KMS-11 (cell line): ENCODE measurements at regions not wholly inside any gene's neighbourhood (a gene's known extent, or its start where the extent isn't known, plus 50 kb on each side); places are given as distances from the start of the nearest gene placed in this dataset.

ENCODE experiments used
- H2AFZ ChIP-seq: fragments of 200-600 bp; sonication (generic); 2 replicates; pipeline ENCODE4 v1.6.1; 2016; ENCODE audit warnings: antibody characterized with exemption, mixed run types, low read depth
- H3K27ac ChIP-seq: fragments of 200-600 bp; sonication (generic); 2 replicates; pipeline ENCODE4 v1.6.1; 2016; ENCODE audit warnings: mild to moderate bottlenecking, mixed run types
- H3K27me3 ChIP-seq: fragments of 200-600 bp; sonication (generic); 2 replicates; pipeline ENCODE4 v1.6.1; 2017; ENCODE audit warnings: mild to moderate bottlenecking, low read depth, mixed run types, moderate library complexity; ENCODE audit not compliant: insufficient read depth
- H3K36me3 ChIP-seq: fragments of 200-600 bp; sonication (generic); 2 replicates; pipeline ENCODE4 v1.6.1; 2017; ENCODE audit warnings: mild to moderate bottlenecking, mixed run types; ENCODE audit not compliant: insufficient read depth
- H3K4me1 ChIP-seq: fragments of 200-600 bp; sonication (generic); 2 replicates; pipeline ENCODE4 v1.6.1; 2016; ENCODE audit warnings: mild to moderate bottlenecking, low read depth, mixed run types; ENCODE audit not compliant: poor library complexity, severe bottlenecking
- H3K4me2 ChIP-seq: fragments of 200-600 bp; sonication (generic); 2 replicates; pipeline ENCODE4 v1.7.0; 2016; ENCODE audit warnings: mild to moderate bottlenecking, mixed run types
- H3K4me3 ChIP-seq: fragments of 200-600 bp; sonication (generic); IDR thresholded peaks from 2 replicates; pipeline ENCODE4 v1.6.1; 2017; ENCODE audit warnings: low read depth, low read length, mixed read lengths; ENCODE audit not compliant: insufficient read depth
- H3K79me2 ChIP-seq: fragments of 200-600 bp; sonication (generic); 2 replicates; pipeline ENCODE4 v1.6.1; 2016; ENCODE audit warnings: low read depth, mixed run types; ENCODE audit not compliant: insufficient read depth
- H3K9ac ChIP-seq: fragments of 200-600 bp; sonication (generic); 2 replicates; pipeline ENCODE4 v1.6.1; 2016; ENCODE audit warnings: mild to moderate bottlenecking, mixed run types
- H4K20me1 ChIP-seq: fragments of 200-600 bp; sonication (generic); 2 replicates; pipeline ENCODE4 v1.6.1; 2016; ENCODE audit warnings: mild to moderate bottlenecking, mixed run types; ENCODE audit not compliant: insufficient read depth
- TF ChIP-seq, protein P1 (sequence below): fragments of 200-600 bp; sonication (generic); conservative IDR thresholded peaks from 2 replicates; pipeline ENCODE4 v1.6.1; 2017; ENCODE audit warnings: low read depth, mild to moderate bottlenecking, antibody characterized with exemption, low read length, moderate library complexity, mixed read lengths

DNA sequence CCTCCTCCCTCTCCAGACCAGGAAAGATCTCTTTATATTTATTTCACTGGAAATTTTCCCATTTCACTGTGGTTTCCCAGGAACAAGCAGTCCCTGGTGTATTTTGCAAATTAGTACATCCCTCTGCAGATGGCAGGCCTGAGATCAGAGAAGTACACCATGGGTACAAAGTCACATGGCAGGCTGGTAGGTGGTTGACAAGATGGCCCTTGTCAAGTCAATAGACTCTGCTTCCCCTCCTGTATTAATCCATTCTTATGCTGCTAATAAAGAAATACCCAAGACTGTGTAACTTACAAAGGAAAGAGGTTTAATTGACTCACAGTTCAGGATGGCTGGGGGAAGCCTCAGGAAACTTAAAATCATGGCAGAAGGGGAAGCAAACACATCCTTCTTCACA is 51.6 kb upstream of the KSR1 start:
- Histone ChIP-seq H4K20me1 (no peaks in the 10 kb centered on the region), H3K36me3 (no peaks in the 10 kb centered on the region), H3K27me3 (no peaks in the 10 kb centered on the region), H3K9ac (no peak overlapping the region), H3K4me1 (no peaks in the 10 kb centered on the region), H2AFZ (no peak overlapping the region), H3K4me3 (no peak overlapping the region), H3K79me2 (no peaks in the 10 kb centered on the region), H3K27ac (no peak overlapping the region), H3K4me2 (no peak overlapping the region)
- TF ChIP-seq, protein P1, sequence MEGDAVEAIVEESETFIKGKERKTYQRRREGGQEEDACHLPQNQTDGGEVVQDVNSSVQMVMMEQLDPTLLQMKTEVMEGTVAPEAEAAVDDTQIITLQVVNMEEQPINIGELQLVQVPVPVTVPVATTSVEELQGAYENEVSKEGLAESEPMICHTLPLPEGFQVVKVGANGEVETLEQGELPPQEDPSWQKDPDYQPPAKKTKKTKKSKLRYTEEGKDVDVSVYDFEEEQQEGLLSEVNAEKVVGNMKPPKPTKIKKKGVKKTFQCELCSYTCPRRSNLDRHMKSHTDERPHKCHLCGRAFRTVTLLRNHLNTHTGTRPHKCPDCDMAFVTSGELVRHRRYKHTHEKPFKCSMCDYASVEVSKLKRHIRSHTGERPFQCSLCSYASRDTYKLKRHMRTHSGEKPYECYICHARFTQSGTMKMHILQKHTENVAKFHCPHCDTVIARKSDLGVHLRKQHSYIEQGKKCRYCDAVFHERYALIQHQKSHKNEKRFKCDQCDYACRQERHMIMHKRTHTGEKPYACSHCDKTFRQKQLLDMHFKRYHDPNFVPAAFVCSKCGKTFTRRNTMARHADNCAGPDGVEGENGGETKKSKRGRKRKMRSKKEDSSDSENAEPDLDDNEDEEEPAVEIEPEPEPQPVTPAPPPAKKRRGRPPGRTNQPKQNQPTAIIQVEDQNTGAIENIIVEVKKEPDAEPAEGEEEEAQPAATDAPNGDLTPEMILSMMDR, result no peak
